ENCODE measurements at regions not wholly inside any gene's neighbourhood (a gene's known extent, or its start where the extent isn't known, plus 50 kb on each side); places are given as distances from the start of the nearest gene placed in this dataset.
A peak's percentile ranks its signal among the peaks of the same experiment; 100 is the strongest.

DNA sequence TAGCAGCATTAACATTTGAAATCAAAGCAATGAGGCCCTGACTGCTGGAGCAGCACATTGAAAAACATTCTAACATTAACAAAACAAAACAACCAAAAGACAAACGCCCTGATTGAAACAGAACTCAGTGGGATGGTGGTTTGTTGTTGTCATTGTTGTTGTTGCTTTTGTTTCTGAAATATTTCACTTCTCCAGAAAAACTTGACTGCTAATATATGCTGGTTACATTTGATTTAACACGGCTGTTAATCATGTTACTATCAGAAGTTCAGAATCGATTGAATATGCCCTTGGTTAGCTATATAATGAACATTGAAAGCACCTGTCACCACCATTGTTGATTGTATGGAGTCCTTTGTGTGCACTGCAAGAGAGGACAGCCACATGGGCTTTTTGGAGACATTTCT, 790.4 kb upstream of the GALNTL6 start:
- H3K27ac ChIP-seq = no peak overlapping the region
- TF ChIP-seq, protein P1, sequence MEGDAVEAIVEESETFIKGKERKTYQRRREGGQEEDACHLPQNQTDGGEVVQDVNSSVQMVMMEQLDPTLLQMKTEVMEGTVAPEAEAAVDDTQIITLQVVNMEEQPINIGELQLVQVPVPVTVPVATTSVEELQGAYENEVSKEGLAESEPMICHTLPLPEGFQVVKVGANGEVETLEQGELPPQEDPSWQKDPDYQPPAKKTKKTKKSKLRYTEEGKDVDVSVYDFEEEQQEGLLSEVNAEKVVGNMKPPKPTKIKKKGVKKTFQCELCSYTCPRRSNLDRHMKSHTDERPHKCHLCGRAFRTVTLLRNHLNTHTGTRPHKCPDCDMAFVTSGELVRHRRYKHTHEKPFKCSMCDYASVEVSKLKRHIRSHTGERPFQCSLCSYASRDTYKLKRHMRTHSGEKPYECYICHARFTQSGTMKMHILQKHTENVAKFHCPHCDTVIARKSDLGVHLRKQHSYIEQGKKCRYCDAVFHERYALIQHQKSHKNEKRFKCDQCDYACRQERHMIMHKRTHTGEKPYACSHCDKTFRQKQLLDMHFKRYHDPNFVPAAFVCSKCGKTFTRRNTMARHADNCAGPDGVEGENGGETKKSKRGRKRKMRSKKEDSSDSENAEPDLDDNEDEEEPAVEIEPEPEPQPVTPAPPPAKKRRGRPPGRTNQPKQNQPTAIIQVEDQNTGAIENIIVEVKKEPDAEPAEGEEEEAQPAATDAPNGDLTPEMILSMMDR (conservative IDR thresholded peaks at IDR 0.05) = no peak

DNA sequence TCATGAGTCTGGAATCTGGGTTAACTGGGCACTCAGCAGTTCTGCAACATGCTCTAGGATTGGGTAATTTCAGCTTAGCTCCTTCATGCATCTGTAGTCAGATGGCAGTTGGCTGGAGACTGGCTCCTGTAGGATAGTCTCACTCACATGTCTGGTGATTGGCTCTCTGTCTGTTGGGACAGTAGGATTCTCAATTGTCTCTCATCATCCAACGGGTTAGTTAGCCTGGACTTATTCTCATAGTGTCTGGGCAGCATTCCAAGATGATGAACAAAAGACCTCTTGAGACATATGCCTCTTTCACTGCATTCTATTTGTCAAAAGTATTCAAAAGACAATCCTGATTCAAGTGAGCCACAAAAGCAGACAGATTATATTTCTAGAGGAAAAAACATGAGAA, 795.6 kb upstream of the GALNTL6 start:
- TF ChIP-seq, protein P1 (conservative IDR thresholded peaks at IDR 0.05) = no peak
- H3K27ac ChIP-seq = no peak overlapping the region

DNA sequence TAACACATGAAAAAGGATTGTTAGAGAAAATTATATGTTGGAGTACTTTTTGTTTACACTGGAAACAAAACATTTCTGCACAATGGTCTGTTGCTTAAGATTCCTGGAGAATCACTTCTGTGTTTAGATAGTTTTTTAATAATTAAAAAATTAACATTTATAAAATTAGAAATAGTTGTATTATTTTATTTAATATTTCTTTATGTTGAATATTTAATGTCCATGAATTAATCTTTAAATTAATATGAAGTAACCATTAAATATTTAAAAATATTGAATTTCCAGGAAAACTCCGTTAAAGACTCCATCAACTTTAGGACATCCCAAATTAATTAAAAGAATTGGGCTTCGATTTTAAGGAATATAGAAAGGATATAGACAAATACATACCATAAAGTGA, 797.1 kb upstream of the GALNTL6 start:
- TF ChIP-seq, protein P1 (conservative IDR thresholded peaks at IDR 0.05) = no peak
- H3K27ac ChIP-seq = no peak overlapping the region

DNA sequence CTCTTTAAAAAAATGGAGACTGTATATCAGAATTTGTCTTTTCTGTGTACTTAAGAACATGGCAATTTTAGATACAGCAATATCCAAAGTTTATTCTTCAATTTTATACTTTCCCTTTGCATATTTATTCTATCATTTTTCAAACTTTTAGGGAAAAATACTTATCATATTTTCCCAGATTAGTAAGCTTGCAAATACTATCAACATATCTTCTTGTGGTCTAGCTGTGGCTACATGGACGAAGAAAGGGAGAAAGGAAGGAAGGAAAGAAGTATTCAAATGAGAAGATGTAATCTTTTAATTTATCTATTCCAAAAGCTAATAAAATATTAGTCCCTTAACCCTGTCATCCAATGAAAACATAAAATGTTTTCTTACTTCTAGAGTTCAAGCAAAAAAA, 797.8 kb upstream of the GALNTL6 start:
- TF ChIP-seq, protein P1 (conservative IDR thresholded peaks at IDR 0.05) = no peak
- no peak overlapping the region for H3K27ac ChIP-seq

DNA sequence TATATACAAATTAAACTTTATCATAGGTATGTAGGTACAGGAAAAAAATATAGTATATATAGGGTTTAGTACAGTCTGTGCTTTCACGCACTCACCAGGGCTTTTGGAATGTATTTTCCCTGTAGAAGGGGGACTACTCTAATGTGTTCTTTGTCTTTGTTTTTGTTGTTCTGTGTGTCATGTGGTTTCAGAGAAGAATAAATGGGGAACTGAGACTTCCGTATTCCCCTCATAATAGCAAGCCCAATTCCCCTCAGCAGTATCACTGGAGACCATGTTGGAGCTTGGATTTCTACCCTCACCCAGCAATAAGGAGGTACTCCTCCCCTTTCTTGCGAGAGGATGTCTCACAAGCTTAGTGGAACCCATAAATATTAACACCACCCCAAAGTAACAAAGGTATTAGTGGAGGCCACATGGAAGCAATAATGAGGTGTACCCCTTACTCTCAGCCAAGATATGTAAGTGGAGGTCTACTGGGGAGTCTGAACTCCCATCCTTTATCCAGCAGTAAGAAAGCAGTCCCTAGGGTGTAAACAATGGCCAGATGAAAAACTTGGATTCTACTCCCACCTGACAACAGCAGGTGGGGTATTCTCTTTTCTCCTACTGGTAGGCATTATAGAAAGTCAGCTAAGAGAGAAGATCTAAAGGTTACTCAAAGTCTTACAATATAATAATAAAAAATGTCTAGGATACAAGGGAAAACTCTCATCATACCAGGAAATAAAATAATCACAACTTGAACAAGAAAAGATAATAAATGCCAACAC, 805.4 kb upstream of the GALNTL6 start:
- TF ChIP-seq, protein P1 (conservative IDR thresholded peaks at IDR 0.05) = no peak
- H3K27ac ChIP-seq = no peak overlapping the region

DNA sequence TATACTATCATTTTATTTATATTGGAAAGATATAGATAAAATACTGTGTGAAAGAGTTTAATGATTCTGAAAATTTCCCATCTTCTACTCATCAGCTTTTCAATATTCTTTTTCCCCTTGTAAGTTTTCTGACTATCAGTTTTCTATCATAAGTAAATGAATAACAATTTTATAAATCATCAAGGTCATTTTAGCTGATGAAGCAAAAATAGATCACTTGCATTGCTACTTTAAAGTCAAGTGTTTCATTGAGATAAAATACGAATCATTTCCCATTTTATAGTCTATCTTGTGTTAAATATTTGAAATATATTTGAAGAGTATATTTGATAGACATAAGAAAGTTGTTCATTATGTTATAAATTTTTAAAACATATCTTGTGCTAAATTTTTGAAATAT, 811.0 kb upstream of the GALNTL6 start:
- no peak overlapping the region for H3K27ac ChIP-seq
- TF ChIP-seq, protein P1 (conservative IDR thresholded peaks at IDR 0.05) = no peak

DNA sequence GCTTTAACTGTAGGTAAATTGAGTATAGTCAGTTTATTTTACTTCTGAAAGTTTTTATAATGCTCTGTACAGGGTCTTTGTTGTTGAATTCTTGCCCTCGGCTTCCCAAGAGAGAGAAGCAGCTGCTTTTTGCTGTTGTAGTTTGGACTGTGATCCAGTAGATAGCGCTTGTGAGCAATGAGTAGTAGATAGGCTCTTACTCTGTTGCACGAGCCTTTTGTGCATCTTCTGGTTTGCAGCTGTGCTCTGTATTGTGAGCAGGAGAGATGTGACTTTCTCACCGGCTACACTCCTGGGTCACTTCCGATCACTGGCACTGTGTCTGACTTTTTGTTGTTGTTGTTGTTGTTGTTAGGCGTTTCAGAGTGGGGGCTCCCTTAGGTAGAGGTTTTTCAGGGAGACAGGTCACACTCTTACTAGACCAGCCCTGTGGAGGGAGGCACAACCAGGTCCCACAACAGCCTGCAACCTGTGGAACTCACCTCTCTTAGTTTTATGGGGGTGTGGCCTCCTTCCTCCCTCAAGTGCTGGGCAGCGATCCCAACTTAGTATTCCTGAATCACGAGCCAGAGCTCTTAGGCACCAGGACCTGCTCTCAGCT, 822.1 kb upstream of the GALNTL6 start:
- TF ChIP-seq, protein P1 (conservative IDR thresholded peaks at IDR 0.05) = peak; percentile 75
- H3K27ac ChIP-seq = no peak overlapping the region
